Muscle of arm (tissue), 1 donor: ENCODE measurements at regions not wholly inside any gene's neighbourhood (a gene's known extent, or its start where the extent isn't known, plus 50 kb on each side); places are given as distances from the start of the nearest gene placed in this dataset.

Source experiments
- DNase-seq: peaks from one replicate; pipeline ENCODE4 v3.0.0-alpha.2; 2013

- no peak for DNase-seq
These were observed 269.7 kb upstream of the SOX2 start for GRCh38 chr3:181442066-181442465.

- DNase-seq: no peak
These were observed 278.7 kb upstream of the SOX2 start for GRCh38 chr3:181432992-181433391.

GRCh38 chr3:181431748-181432147 is 280.0 kb upstream of the SOX2 start:
- DNase-seq: no peak

GRCh38 chr3:181425074-181425473 is 286.7 kb upstream of the SOX2 start:
- peak; percentile 4 for DNase-seq

DNA sequence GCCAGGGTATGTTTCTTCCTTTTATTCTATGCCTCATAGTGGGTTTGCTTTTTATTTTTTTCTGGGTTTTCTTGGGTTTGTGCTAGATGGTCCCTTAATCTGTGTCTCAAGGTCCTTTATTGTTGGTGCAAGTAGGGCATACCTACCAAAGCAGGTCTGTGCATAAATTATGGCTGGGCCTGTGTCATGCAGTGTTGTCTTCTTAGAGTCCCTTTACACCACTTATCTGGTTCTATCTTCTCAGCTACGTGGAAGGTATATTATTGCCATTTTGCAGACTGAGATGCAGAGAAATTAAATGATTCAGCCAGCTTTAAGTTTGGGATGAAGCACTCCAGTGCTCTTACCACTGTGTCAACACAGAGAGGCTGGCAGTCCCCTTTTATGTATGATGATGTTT is 293.5 kb upstream of the SOX2 start:
- no peak for DNase-seq

DNA sequence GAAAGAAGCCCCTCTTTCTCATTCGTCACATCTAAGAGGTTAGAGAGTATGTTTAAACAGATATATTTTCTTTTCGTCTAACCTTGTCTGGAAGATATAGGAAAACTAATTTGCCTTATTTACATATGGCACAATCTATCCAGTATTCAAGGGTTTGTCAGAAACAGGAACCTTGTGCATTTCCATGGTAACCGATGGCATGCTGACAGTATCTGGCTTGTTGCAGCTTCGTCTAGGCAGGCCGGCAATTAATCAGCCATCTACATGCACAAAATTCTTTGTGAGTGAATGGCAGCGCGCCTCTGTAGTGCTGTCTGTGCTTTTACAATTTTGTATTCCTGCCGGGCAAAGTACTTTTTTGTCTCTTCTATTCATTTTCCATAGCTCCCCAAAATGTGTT is 294.0 kb upstream of the SOX2 start:
- no peak for DNase-seq

DNA sequence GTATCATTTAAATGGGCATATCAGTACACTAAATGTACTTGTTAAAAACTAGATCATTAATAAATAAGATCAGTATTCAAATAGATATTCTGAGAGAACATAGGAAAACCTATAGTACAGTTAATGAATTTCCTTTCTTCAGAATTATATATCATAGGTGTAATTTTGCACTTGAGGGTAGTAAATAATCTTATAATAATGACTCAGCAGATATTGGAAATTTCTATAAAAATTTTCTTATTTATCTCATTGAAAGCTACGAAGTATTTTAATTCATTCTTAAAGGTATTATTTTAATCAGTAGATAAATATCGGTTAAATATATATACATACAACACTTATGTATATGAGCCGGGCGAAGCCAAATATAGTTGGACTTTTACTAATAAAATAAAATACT is 300.9 kb upstream of the SOX2 start:
- DNase-seq: no peak

DNA sequence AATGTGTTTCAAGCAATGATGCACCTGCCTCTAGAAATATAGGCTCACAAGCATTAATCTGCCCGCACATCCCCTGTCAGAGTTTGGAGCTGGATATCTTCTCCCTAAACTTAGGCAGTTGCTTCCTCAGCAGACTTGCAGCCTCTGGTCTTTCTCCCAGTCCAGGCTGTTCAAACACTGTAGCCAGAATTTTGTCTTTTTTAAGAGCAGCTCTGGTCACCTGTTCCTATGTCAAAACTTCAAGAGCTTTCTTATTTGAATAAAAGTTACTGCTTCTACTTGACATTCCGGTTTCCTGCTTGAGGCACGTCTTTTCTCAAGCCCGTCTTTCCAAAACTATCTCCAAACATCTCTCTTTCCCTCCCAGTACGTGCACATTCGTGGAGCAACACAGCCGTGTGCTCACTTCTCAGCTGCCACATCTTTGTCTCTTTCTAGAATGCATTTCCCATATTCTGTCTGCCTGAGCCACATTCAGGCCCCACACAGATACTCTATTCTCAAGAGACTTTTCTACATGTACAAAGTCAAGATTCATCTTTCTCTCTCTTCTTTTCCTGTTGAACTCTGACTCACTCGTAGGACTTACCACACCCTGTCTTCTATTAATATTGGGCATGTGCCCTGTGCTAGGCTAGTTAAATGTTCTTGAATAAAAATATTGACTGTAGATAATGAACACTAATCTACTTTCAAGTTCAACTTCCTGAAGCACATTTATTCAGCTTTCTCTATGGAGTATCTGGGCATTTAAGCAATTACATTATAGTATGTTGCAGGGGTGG is 307.7 kb upstream of the SOX2 start:
- no peak for DNase-seq

DNA sequence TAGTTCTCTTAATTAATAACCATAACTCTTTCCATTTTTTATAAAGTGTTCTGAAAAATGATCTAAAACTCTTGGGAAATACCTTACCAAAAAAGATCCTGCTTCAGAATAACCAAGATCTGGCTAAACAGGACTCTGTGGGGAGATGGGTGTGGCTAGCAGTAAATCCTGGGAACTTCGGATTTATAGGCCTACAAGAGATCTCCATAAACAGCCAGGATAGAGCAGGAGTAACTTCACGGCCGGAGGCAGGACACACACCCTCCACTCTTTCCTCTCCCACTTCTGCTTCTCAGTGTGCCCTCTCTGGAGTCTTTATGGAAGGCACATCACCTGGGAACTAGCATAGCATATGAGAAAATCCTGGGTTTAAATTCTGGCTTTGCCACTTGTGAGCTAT is 309.4 kb upstream of the SOX2 start:
- no peak for DNase-seq

DNA sequence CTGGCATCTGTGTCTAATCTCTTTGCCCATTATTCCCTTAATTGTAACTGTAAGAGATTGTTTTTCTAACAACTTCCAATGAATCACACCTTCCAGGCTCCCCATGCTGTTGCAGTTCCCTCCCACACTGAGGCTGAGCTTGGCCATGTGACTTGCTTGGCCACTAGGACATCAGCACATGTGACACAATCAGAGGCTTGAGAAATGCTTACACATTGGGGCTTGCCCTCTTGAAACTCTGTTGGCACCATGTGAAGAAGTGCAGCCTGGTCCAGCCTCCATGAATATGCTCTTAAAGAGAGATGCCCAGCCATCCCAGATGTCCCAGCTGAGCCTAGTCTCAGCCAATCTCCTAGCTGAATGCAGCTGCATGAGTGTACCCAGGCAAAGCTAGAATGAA is 326.8 kb upstream of the SOX2 start:
- DNase-seq: no peak

DNA sequence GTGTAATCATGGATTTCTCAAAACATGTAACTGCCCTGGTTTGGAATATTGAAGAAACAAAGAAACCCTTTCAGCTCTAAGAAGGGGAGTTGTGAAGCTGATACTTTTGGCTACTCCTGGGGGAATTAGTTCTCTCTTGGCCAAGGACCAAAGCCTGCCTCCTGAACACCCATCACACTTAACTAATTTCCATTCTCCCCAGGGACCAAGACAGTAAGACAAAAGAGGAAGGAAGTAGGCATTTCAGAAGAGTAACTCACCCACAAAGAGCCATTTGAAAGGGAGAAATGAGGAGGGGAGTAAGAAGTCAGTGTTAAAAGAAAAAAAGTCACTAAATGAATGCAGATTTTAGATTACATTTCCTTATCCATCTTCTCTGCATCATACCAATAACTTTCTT is 328.0 kb upstream of the SOX2 start:
- no peak for DNase-seq

GRCh38 chr3:181383201-181383600 is 328.5 kb upstream of the SOX2 start:
- DNase-seq: no peak

GRCh38 chr3:181382656-181383055 is 329.1 kb upstream of the SOX2 start:
- no peak for DNase-seq

DNA sequence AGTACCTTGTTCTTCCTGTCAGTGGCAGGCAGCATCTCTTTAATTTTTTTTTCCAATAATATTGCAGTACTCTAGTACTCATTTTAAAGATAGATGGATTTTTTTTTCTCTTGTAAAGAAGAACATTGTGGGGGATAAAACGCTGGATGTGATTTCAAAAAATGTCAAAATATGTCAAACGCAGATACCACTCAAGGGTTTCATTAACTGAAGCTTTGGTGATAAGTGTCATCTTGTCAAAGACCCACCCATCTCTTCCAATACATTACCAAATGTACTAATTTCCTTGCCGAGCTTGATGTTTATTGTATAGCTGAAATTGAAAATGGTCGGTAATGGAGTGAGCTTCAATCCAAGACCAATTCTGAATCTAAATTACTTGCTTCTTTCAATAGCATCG is 332.4 kb upstream of the SOX2 start:
- no peak for DNase-seq

DNA sequence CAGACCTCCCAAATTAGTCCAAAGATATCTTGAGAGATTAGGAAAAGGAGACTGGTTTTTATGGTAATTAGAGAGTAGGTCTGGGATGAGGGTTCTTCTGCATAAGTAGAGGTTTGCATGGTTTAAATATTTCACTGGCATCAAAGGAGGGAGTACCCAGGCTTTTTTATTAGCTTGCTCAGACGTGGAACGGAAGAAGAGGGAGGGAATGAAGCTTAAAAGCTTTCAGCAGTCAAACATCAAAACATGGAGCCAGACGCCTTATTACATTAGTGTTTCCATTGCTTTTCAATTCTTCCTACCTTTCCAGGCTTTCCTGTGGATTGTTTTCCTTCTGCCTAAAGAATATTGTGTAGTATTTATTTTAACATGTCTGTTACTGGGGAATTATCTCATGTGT is 342.1 kb upstream of the SOX2 start:
- DNase-seq: no peak

GRCh38 chr3:181363231-181363630 is 348.5 kb upstream of the SOX2 start:
- DNase-seq: no peak

GRCh38 chr3:181362378-181362777 is 349.3 kb upstream of the SOX2 start:
- DNase-seq: no peak

GRCh38 chr3:181358562-181358961 is 353.2 kb upstream of the SOX2 start:
- DNase-seq: no peak

DNA sequence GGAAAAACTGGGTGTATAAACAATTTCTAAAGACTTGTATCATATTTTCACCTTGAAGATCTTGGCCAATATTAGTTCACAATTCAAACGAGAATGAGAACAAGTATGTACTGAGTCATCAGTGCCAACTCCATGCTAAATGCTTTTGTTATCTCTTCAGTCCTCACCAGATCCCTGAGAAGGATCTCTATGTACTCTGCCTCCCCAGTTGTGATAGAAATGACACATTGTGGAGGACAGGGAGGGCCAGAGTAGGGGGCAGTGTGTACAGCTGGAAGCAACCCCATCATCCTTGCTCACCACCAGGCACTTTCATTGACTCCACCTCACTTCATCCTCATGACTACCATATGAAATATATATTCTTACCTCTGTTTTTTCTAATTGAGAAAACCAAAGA is 353.7 kb upstream of the SOX2 start:
- no peak for DNase-seq

GRCh38 chr3:181354140-181354539 is 357.6 kb upstream of the SOX2 start:
- no peak for DNase-seq

- DNase-seq: no peak
These were observed 354.8 kb upstream of the DNAJC19 start for GRCh38 chr3:181344331-181344730.

- no peak for DNase-seq
These were observed 347.1 kb upstream of the DNAJC19 start for GRCh38 chr3:181336597-181336996.

GRCh38 chr3:181333394-181333793 is 343.9 kb upstream of the DNAJC19 start:
- no peak for DNase-seq

- DNase-seq: no peak
These were observed 341.5 kb upstream of the DNAJC19 start for GRCh38 chr3:181330821-181331563.
